ENCODE measurements at regions not wholly inside any gene's neighbourhood (a gene's known extent, or its start where the extent isn't known, plus 50 kb on each side); places are given as distances from the start of the nearest gene placed in this dataset.

DNA sequence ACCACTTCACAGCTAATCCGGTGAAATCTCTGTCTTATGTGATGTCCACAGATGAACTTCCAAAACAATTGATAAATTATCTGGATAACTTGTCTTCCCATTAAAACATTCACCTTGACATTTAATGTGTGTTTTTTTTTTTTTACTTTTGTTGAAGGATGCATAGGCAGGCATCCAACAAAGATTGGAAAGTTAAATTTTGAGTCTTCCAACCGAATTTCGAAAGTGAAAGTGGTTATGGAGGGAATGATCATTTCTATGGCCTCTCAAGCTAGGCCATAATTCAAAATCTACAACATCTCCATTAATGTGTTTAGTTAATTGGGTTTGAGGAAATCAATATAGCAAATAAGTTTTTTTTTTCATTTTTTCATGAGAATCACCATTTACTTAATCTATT, 1495.5 kb upstream of the ACVR2A start:
- H3K4me1 Mint-ChIP-seq (ENCODE audit: low read depth): peaks cover 5% of the 10 kb centered on the region
- no peaks in the 10 kb centered on the region for H3K36me3 Mint-ChIP-seq (ENCODE audit: insufficient read depth)
- no peak overlapping the region for H3K4me3 Mint-ChIP-seq (ENCODE audit: low read depth)
- TF ChIP-seq, protein P1, sequence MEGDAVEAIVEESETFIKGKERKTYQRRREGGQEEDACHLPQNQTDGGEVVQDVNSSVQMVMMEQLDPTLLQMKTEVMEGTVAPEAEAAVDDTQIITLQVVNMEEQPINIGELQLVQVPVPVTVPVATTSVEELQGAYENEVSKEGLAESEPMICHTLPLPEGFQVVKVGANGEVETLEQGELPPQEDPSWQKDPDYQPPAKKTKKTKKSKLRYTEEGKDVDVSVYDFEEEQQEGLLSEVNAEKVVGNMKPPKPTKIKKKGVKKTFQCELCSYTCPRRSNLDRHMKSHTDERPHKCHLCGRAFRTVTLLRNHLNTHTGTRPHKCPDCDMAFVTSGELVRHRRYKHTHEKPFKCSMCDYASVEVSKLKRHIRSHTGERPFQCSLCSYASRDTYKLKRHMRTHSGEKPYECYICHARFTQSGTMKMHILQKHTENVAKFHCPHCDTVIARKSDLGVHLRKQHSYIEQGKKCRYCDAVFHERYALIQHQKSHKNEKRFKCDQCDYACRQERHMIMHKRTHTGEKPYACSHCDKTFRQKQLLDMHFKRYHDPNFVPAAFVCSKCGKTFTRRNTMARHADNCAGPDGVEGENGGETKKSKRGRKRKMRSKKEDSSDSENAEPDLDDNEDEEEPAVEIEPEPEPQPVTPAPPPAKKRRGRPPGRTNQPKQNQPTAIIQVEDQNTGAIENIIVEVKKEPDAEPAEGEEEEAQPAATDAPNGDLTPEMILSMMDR (IDR thresholded peaks at IDR 0.05; ENCODE audit: unreplicated experiment): no peak
- no peak overlapping the region for H3K27ac Mint-ChIP-seq
- H3K27me3 Mint-ChIP-seq: no peaks in the 10 kb centered on the region
- DNase-seq (ENCODE audit: low spot score, unreplicated experiment): no peak
- H3K9me3 Mint-ChIP-seq (ENCODE audit: low read depth): no peaks in the 10 kb centered on the region

- H3K4me3 Mint-ChIP-seq (ENCODE audit: low read depth): no peak overlapping the region
- TF ChIP-seq, protein P1 (IDR thresholded peaks at IDR 0.05; ENCODE audit: unreplicated experiment): no peak
- H3K27ac Mint-ChIP-seq: no peak overlapping the region
- peaks cover 7% of the 10 kb centered on the region for H3K9me3 Mint-ChIP-seq (ENCODE audit: low read depth)
- H3K4me1 Mint-ChIP-seq (ENCODE audit: low read depth): peaks cover 23% of the 10 kb centered on the region
- H3K36me3 Mint-ChIP-seq (ENCODE audit: insufficient read depth): peaks cover under 1% of the 10 kb centered on the region
- H3K27me3 Mint-ChIP-seq: no peaks in the 10 kb centered on the region
- DNase-seq (ENCODE audit: low spot score, unreplicated experiment): no peak
These were observed 1519.9 kb upstream of the ACVR2A start for GRCh38 chr2:146324951-146325350.

DNA sequence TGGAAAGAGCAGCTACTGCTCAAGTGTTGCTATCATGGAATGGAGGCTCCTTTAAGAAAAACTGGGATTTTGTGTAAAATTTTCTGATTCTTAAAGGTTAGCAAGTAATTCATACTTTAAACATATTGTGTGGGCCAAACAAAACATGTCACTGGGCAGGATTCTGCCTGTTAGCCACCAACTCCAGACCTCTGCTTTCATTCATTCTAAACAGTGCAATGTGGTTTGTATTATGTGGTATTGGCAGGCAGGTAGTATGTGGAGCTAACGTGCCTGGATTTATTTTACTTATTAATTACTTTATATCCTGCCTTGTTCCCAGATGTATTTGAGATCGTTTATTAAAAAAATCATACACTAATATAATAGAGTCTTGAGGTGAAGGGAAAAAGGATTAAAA, 1521.3 kb upstream of the ACVR2A start:
- TF ChIP-seq, protein P1 (IDR thresholded peaks at IDR 0.05; ENCODE audit: unreplicated experiment): no peak
- H3K4me1 Mint-ChIP-seq (ENCODE audit: low read depth): peaks cover 23% of the 10 kb centered on the region
- DNase-seq (ENCODE audit: low spot score, unreplicated experiment): no peak
- no peak overlapping the region for H3K27ac Mint-ChIP-seq
- no peak overlapping the region for H3K4me3 Mint-ChIP-seq (ENCODE audit: low read depth)
- H3K27me3 Mint-ChIP-seq: no peaks in the 10 kb centered on the region
- H3K9me3 Mint-ChIP-seq (ENCODE audit: low read depth): peaks cover 4% of the 10 kb centered on the region
- H3K36me3 Mint-ChIP-seq (ENCODE audit: insufficient read depth): no peaks in the 10 kb centered on the region

DNA sequence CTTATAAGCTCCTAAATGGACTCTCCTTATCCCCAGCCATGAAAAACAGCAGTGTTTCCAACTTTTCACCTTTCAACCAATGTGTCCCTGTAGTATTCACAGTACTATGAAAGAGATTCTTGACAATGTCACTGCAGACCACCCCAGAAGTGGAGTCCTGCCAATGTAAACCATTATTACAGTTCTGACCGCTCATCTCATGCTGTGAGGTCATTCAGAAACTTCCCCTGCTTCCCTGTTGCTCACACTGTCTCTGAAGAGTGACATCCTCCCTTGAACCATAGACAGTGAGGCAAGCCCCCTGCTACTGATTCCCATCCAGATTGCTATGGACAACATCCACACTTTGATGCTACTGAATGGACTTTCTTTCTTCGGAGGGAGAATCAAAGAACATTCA, 1523.7 kb upstream of the ACVR2A start:
- no peaks in the 10 kb centered on the region for H3K27me3 Mint-ChIP-seq
- peaks cover 16% of the 10 kb centered on the region for H3K4me1 Mint-ChIP-seq (ENCODE audit: low read depth)
- TF ChIP-seq, protein P1 (IDR thresholded peaks at IDR 0.05; ENCODE audit: unreplicated experiment): no peak
- H3K9me3 Mint-ChIP-seq (ENCODE audit: low read depth): no peaks in the 10 kb centered on the region
- H3K27ac Mint-ChIP-seq: no peak overlapping the region
- DNase-seq (ENCODE audit: low spot score, unreplicated experiment): no peak
- no peak overlapping the region for H3K4me3 Mint-ChIP-seq (ENCODE audit: low read depth)
- H3K36me3 Mint-ChIP-seq (ENCODE audit: insufficient read depth): no peaks in the 10 kb centered on the region

DNA sequence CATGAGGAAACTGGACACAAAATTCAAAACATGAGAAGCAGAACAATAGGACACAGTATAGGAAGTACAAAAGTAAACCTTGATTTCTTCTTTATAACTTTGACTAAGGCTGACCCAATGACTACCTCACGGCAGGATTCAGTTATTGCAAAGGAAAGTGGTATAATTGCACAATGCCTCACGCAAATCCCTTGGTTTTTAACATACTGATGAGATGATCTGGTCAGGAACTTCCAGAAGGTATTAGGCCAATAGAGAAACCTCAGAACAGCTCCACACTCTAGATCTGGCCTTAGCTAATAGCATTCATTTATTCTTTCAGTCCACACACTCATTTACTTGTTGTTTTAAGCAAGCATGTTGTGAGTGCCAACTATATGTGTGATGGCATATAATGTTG, 1526.9 kb upstream of the ACVR2A start:
- peaks cover 7% of the 10 kb centered on the region for H3K4me1 Mint-ChIP-seq (ENCODE audit: low read depth)
- H3K9me3 Mint-ChIP-seq (ENCODE audit: low read depth): no peaks in the 10 kb centered on the region
- H3K27ac Mint-ChIP-seq: no peak overlapping the region
- H3K27me3 Mint-ChIP-seq: no peaks in the 10 kb centered on the region
- no peak overlapping the region for H3K4me3 Mint-ChIP-seq (ENCODE audit: low read depth)
- H3K36me3 Mint-ChIP-seq (ENCODE audit: insufficient read depth): no peaks in the 10 kb centered on the region
- TF ChIP-seq, protein P1 (IDR thresholded peaks at IDR 0.05; ENCODE audit: unreplicated experiment): no peak
- DNase-seq (ENCODE audit: low spot score, unreplicated experiment): no peak

Data from progenitor cell of endocrine pancreas (in vitro differentiated cells).